Lower leg skin (tissue), 4 donors: ENCODE measurements at regions not wholly inside any gene's neighbourhood (a gene's known extent, or its start where the extent isn't known, plus 50 kb on each side); places are given as distances from the start of the nearest gene placed in this dataset.

Experiments
- DNase-seq, 2 donors: peaks; one replicate each; pipeline ENCODE4 v3.0.0-alpha.2; 2019; ENCODE audit warnings: low spot score in 2 of 2
- H3K4me3 ChIP-seq: fragments of 200-600 bp; sonication (generic); 2 replicates; pipeline ENCODE4 v1.5.1; 2017; ENCODE audit warnings: mild to moderate bottlenecking, low read depth; ENCODE audit not compliant: poor library complexity, severe bottlenecking
- POLR2A ChIP-seq, 2 donors: fragments of 450-650 bp; IDR thresholded peaks; one replicate each; pipeline ENCODE4 v1.6.1; 2016 to 2017; ENCODE audit warnings: antibody characterized with exemption in 2 of 2, mild to moderate bottlenecking in 1 of 2, moderate library complexity in 1 of 2
- WGBS, 2 donors: methylation state at CpG; one replicate each; pipeline ENCODE4 v1.1.5; 2018; 5-methylcytosine and 5-hydroxymethylcytosine counted together
- intact Hi-C: fragments of 100-400 bp; cut with DNase I; formaldehyde crosslinking; loops from one replicate; pipeline ENCODE4 v1.15.0; 2023; ENCODE audit warnings: low total_unique reads
- TF ChIP-seq, protein P1 (sequence below), 3 donors: fragments of 450-650 bp; IDR thresholded peaks; one replicate each; pipeline ENCODE4 v1.5.1; 2016; ENCODE audit warnings: antibody characterized with exemption in 3 of 3, mild to moderate bottlenecking in 3 of 3, moderate library complexity in 2 of 3

DNA sequence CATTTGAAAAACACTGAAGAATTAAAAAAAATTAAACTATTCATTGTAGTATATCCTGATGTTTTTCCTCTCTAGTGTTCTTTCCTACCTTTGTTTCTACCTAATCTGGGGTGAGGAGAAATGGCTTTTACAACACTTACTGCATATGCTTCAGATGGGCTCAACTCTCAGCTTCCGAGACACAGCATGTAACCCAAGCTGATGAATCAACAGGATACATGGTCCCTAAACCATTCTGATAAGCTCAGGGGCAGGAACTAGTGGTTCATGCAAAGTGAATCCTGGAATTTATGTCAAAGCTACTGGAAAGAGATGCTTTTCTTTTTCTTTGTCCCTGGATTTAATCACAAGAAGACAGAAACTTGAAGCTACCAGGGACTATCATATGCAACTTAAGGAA is 672.5 kb upstream of the RORB start:
- TF ChIP-seq, protein P1, sequence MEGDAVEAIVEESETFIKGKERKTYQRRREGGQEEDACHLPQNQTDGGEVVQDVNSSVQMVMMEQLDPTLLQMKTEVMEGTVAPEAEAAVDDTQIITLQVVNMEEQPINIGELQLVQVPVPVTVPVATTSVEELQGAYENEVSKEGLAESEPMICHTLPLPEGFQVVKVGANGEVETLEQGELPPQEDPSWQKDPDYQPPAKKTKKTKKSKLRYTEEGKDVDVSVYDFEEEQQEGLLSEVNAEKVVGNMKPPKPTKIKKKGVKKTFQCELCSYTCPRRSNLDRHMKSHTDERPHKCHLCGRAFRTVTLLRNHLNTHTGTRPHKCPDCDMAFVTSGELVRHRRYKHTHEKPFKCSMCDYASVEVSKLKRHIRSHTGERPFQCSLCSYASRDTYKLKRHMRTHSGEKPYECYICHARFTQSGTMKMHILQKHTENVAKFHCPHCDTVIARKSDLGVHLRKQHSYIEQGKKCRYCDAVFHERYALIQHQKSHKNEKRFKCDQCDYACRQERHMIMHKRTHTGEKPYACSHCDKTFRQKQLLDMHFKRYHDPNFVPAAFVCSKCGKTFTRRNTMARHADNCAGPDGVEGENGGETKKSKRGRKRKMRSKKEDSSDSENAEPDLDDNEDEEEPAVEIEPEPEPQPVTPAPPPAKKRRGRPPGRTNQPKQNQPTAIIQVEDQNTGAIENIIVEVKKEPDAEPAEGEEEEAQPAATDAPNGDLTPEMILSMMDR (IDR thresholded peaks at IDR 0.05) = no peak
- no peak for TF ChIP-seq POLR2A (IDR thresholded peaks at IDR 0.05)
- DNase-seq = no peak
- intact Hi-C loops = no loop called here
- 77 to 79% methylated on average over 1 of the region's 1 CpG for WGBS, 2 donors
- H3K4me3 ChIP-seq = no peak overlapping the region

DNA sequence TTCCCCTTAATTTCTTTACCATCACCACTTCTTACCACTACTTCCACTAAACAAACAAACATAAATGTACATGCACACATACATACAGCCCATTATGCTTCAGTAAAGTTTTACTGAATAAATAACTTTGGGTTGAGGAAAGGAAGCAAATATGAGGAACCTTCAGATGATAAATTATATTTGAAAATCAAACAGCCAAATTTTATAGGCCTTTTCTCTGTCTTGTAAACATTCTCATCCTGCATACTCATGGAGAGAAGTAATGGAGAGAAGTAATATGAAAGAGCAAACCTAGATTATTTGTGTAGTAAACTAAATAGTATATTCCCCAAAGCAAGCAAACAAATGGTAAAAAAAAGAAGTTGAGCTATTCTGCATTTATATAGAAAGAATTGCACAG is 658.3 kb upstream of the RORB start:
- intact Hi-C loops = no loop called here
- no peak overlapping the region for H3K4me3 ChIP-seq
- no peak for DNase-seq
- TF ChIP-seq, protein P1 (IDR thresholded peaks at IDR 0.05) = no peak
- TF ChIP-seq POLR2A (IDR thresholded peaks at IDR 0.05) = no peak

DNA sequence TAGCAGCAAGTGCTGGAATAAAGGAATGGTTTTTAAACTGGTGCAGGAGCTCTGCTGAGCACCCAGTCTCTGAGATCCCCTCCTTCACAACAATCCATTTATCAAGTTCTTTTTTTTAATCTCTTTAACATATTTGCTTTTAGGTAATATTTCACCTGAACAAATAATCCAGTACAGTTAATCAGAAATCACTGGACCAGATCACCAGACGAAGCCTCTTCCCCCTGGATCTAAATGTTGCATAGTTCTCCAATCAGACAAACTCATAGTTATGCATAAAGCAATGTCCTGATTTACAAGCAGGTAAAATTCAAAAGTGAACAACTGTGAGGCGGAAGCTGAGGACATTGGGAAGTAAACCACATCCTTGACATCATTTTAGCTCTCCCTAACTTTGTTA is 657.7 kb upstream of the RORB start:
- no peak for DNase-seq
- intact Hi-C loops = no loop called here
- H3K4me3 ChIP-seq = no peak overlapping the region
- no peak for TF ChIP-seq POLR2A (IDR thresholded peaks at IDR 0.05)
- TF ChIP-seq, protein P1 (IDR thresholded peaks at IDR 0.05) = no peak
- WGBS, 2 donors = 77 to 83% methylated on average over 2 of the region's 2 CpGs

DNA sequence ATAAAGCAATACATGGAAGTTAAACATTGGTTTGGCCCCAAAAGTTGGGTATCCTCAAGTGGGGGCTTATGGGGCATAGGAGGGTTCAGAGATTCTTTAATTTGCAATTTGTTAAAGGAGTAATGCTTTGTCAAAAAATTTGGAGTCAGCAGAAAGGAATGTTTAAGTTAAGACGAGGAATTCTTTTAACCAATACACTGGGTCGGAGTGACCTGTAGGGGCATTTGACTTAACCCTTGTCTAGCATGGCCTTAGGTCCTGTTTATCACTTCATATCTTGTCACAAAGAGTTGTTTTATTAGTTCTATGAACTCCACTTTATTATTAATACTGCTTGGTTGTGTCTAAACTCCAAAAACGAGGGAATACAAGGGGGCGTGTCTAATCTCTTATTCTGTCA is 656.1 kb upstream of the RORB start:
- TF ChIP-seq, protein P1 (IDR thresholded peaks at IDR 0.05) = no peak
- TF ChIP-seq POLR2A (IDR thresholded peaks at IDR 0.05) = no peak
- intact Hi-C loops = no loop called here
- no peak for DNase-seq
- 74 to 77% methylated on average over 4 of the region's 4 CpGs for WGBS, 2 donors
- no peak overlapping the region for H3K4me3 ChIP-seq

DNA sequence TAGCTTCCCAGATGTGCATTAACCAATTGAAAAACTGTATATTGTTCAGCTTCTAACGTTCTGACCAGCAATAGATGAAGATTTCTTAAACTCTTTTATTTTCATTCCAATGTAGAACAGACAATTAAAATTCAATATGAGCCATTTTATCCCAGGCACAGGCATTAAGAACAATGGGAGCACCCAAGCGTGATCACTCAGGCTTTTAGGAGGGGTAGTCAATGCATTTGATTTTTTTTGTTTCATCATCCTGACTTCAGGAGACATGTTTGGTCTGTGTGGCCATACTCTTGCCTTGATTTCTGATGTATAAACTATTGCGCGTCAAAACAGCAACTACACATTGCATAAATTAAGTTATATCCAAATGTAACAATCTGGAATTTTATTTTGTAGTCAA is 653.0 kb upstream of the RORB start:
- intact Hi-C loops = no loop called here
- no peak overlapping the region for H3K4me3 ChIP-seq
- TF ChIP-seq POLR2A (IDR thresholded peaks at IDR 0.05) = no peak
- TF ChIP-seq, protein P1 (IDR thresholded peaks at IDR 0.05) = no peak
- DNase-seq = no peak
- WGBS, 2 donors = 82% methylated on average over 4 of the region's 4 CpGs

DNA sequence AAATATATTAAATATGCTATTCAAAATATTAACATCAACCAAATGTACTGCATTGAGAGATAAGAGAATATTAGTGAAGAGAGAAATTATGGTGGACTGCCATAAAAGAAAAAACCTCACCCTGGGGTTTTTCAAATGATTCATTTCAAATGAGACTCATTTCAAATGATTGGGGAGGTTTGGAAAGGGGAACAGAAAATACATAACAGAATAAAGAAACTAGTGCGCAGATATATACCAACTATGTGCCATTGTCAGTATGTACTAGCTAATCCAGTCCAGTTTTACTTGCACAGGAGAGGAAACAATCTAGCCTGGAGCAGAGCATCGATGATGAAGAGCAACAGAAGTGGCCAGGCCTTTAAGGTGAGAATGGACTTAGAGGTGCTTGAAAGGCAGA is 651.6 kb upstream of the RORB start:
- intact Hi-C loops = no loop called here
- TF ChIP-seq POLR2A (IDR thresholded peaks at IDR 0.05) = no peak
- TF ChIP-seq, protein P1 (IDR thresholded peaks at IDR 0.05) = no peak

More for the DNA sequence above, 651.6 kb upstream of the RORB start:
- no peak overlapping the region for H3K4me3 ChIP-seq
- WGBS, 2 donors = 87 to 90% methylated on average over 2 of the region's 2 CpGs
- DNase-seq = no peak
